Cardiac muscle cell (in vitro differentiated cells and primary cell): ENCODE measurements at regions not wholly inside any gene's neighbourhood (a gene's known extent, or its start where the extent isn't known, plus 50 kb on each side); places are given as distances from the start of the nearest gene placed in this dataset.

ENCODE experiments used
- DNase-seq, 2 donors: peaks; one replicate each; pipeline versions ENCODE4 v3.0.0 to v3.0.0-alpha.2; 2010 to 2017; ENCODE audit warnings: low read depth in 1 of 2, low spot score in 1 of 2
- H3K27ac ChIP-seq: fragments of 200-600 bp; sonication (generic); 2 replicates; pipeline ENCODE4 v1.5.1; 2016
- H3K27me3 ChIP-seq: fragments of 200-600 bp; sonication (generic); 2 replicates; pipeline ENCODE4 v1.6.0; 2016; ENCODE audit warnings: control low read depth
- H3K36me3 ChIP-seq: fragments of 200-600 bp; sonication (generic); 2 replicates; pipeline ENCODE4 v1.5.1; 2016; ENCODE audit warnings: control low read depth
- H3K4me1 ChIP-seq: fragments of 200-600 bp; sonication (generic); 2 replicates; pipeline ENCODE4 v1.8.1; 2017; ENCODE audit warnings: low read depth, mild to moderate bottlenecking, mixed run types
- H3K4me3 ChIP-seq: fragments of 200-600 bp; sonication (generic); 2 replicates; pipeline ENCODE4 v1.5.1; 2016; ENCODE audit warnings: mild to moderate bottlenecking
- H3K9me3 ChIP-seq: fragments of 200-600 bp; sonication (generic); 2 replicates; pipeline ENCODE4 v1.5.1; 2017; ENCODE audit warnings: low read depth, mild to moderate bottlenecking, control low read depth
- TF ChIP-seq, protein P1 (sequence below): IDR thresholded peaks from 2 replicates; pipeline ENCODE4 v1.5.1; 2012; ENCODE audit warnings: low read depth, mild to moderate bottlenecking, low read length

GRCh38 chr12:124474709-124475108 is 92.7 kb downstream of the NCOR2 start:
- H3K36me3 ChIP-seq: peaks cover 18% of the 10 kb centered on the region
- no peaks in the 10 kb centered on the region for H3K9me3 ChIP-seq
- DNase-seq: no peak
- TF ChIP-seq, protein P1, sequence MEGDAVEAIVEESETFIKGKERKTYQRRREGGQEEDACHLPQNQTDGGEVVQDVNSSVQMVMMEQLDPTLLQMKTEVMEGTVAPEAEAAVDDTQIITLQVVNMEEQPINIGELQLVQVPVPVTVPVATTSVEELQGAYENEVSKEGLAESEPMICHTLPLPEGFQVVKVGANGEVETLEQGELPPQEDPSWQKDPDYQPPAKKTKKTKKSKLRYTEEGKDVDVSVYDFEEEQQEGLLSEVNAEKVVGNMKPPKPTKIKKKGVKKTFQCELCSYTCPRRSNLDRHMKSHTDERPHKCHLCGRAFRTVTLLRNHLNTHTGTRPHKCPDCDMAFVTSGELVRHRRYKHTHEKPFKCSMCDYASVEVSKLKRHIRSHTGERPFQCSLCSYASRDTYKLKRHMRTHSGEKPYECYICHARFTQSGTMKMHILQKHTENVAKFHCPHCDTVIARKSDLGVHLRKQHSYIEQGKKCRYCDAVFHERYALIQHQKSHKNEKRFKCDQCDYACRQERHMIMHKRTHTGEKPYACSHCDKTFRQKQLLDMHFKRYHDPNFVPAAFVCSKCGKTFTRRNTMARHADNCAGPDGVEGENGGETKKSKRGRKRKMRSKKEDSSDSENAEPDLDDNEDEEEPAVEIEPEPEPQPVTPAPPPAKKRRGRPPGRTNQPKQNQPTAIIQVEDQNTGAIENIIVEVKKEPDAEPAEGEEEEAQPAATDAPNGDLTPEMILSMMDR: no peak
- no peak overlapping the region for H3K27ac ChIP-seq
- H3K27me3 ChIP-seq: no peaks in the 10 kb centered on the region
- H3K4me1 ChIP-seq: no peaks in the 10 kb centered on the region
- H3K4me3 ChIP-seq: no peak overlapping the region

- Histone ChIP-seq H3K4me3 (no peak overlapping the region), H3K9me3 (no peaks in the 10 kb centered on the region), H3K27ac (no peak overlapping the region), H3K36me3 (peaks cover 18% of the 10 kb centered on the region), H3K4me1 (no peaks in the 10 kb centered on the region), H3K27me3 (no peaks in the 10 kb centered on the region)
- no peak for DNase-seq
- TF ChIP-seq, protein P1: no peak
Measured at GRCh38 chr12:124472690-124473279, 94.6 kb downstream of the NCOR2 start.

- TF ChIP-seq, protein P1: no peak
- DNase-seq: no peak
- H3K4me1 ChIP-seq: no peaks in the 10 kb centered on the region
- H3K27ac ChIP-seq: no peak overlapping the region
- peaks cover 14% of the 10 kb centered on the region for H3K36me3 ChIP-seq
- H3K4me3 ChIP-seq: no peak overlapping the region
- no peaks in the 10 kb centered on the region for H3K9me3 ChIP-seq
- no peaks in the 10 kb centered on the region for H3K27me3 ChIP-seq
Measured at GRCh38 chr12:124471828-124472227, 95.6 kb downstream of the NCOR2 start.

DNA sequence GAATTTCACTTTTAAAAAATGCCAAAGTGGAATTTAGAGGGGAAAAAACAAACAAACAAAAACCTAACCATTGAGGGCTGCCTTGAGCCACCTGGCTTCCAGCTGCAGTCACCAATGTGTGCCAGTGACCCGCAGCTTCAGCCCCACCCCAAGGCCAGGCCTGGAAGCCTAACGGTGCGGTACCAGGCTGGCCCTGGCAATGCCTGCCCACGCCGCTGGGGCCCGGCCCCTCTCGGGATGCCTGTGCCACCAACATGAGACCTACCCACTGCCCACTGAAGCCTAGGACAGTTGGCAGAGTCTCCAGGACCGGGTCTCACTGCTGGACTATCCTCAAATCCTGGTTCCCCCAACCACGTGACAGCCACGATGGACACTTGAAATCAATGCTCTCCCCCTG is 96.6 kb downstream of the NCOR2 start:
- Histone ChIP-seq H3K9me3 (no peaks in the 10 kb centered on the region), H3K4me1 (no peaks in the 10 kb centered on the region), H3K4me3 (no peak overlapping the region), H3K36me3 (peaks cover 14% of the 10 kb centered on the region), H3K27ac (no peak overlapping the region), H3K27me3 (no peaks in the 10 kb centered on the region)
- no peak for DNase-seq
- TF ChIP-seq, protein P1: no peak

GRCh38 chr12:124470139-124470538 is 97.3 kb downstream of the NCOR2 start:
- H3K27ac ChIP-seq: no peak overlapping the region

More at GRCh38 chr12:124470139-124470538, 97.3 kb downstream of the NCOR2 start:
- Histone ChIP-seq H3K27me3 (no peaks in the 10 kb centered on the region), H3K4me3 (no peak overlapping the region), H3K36me3 (peaks cover 18% of the 10 kb centered on the region), H3K9me3 (no peaks in the 10 kb centered on the region), H3K4me1 (no peaks in the 10 kb centered on the region)
- no peak for DNase-seq
- TF ChIP-seq, protein P1: no peak
